ENCODE measurements at regions not wholly inside any gene's neighbourhood (a gene's known extent, or its start where the extent isn't known, plus 50 kb on each side); places are given as distances from the start of the nearest gene placed in this dataset.

DNA sequence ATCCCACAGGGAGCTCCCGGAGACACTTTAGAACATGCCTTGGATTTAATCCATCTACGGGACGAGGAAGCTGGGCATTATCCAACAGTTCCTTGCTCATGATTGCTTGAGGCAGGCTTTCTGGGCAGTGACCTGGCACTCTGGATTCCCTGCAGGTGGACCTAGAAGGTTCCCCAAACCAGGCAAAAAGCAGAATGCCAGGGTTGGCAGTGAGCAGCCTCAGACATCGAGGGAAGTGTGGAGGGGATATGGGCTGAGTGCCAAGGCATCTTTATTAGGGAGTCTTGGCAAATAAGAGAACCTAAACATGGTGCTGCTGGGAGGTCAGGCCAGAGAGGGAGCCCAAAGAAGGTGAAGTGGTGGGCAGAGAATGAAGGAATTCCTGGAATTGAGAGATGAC, 158.5 kb downstream of the CD83 start:
- TF ChIP-seq CEBPB (IDR thresholded peaks at IDR 0.05; ENCODE audit: borderline replicate concordance in 1 of 2, low read depth in 2 of 2, low read length in 2 of 2), result no peak
- TF ChIP-seq MYC (IDR thresholded peaks at IDR 0.05; ENCODE audit: insufficient read depth, insufficient read length, insufficient replicate concordance, low read length, severe bottlenecking), result no peak
- TF ChIP-seq CTCF (IDR thresholded peaks at IDR 0.05 in 2 of 3, conservative IDR thresholded peaks at IDR 0.05 in 1 of 3; ENCODE audit: control insufficient read depth in 2 of 3, extremely low read depth in 1 of 3, insufficient read depth in 1 of 3, low read depth in 3 of 3, low read length in 3 of 3), result no peak
- TF ChIP-seq SMC3 (IDR thresholded peaks at IDR 0.05; ENCODE audit: borderline replicate concordance, low read length), result no peak
- TF ChIP-seq POLR2AphosphoS5 (IDR thresholded peaks at IDR 0.05; ENCODE audit: low read length), result no peak
- TF ChIP-seq CUX1 (IDR thresholded peaks at IDR 0.05; ENCODE audit: insufficient replicate concordance, low read depth, low read length), result no peak
- TF ChIP-seq SRF (IDR thresholded peaks at IDR 0.05; ENCODE audit: low read depth in 2 of 2, low read length in 2 of 2), result no peak
- TF ChIP-seq FOXM1 (IDR thresholded peaks at IDR 0.05; ENCODE audit: low read depth, low read length), result no peak
- no peak for TF ChIP-seq EZH2 (IDR thresholded peaks at IDR 0.05; ENCODE audit: borderline replicate concordance, control insufficient read depth, low read depth, low read length)
- no peak for TF ChIP-seq BRCA1 (IDR thresholded peaks at IDR 0.05; ENCODE audit: low read depth, low read length)
- no peak for TF ChIP-seq SKIL (IDR thresholded peaks at IDR 0.05; ENCODE audit: low read depth, poor library complexity, severe bottlenecking)
- TF ChIP-seq, protein P1, sequence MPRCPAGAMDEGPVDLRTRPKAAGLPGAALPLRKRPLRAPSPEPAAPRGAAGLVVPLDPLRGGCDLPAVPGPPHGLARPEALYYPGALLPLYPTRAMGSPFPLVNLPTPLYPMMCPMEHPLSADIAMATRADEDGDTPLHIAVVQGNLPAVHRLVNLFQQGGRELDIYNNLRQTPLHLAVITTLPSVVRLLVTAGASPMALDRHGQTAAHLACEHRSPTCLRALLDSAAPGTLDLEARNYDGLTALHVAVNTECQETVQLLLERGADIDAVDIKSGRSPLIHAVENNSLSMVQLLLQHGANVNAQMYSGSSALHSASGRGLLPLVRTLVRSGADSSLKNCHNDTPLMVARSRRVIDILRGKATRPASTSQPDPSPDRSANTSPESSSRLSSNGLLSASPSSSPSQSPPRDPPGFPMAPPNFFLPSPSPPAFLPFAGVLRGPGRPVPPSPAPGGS (IDR thresholded peaks at IDR 0.05; ENCODE audit: borderline replicate concordance, insufficient read depth, low read depth, low read length, poor library complexity, severe bottlenecking), result no peak

Measured in GM12878 (cell line).